HCT116 (cell line): ENCODE measurements at regions not wholly inside any gene's neighbourhood (a gene's known extent, or its start where the extent isn't known, plus 50 kb on each side); places are given as distances from the start of the nearest gene placed in this dataset.

Source experiments
- ATAC-seq: fragments of 200-7000 bp; cut with Tn5 transposase; 2 replicates; pipeline ENCODE4 v1.9.1; 2020; ENCODE audit warnings: mild to moderate bottlenecking, moderate library complexity
- BruUV-seq: library from RNA; stranded (reverse); fragments of 400-500 nt; replicated peaks from 2 replicates; lab custom pipeline; 2021; lab: Mats Ljungman, UMichigan
- CTCF ChIA-PET: fragments of 300-600 bp; sonication (Branson Sonifier 250); formaldehyde crosslinking; loops from one replicate; lab custom pipeline; 2021; ENCODE audit warnings: antibody characterized with exemption; lab: Charles Lee
- POLR2A ChIA-PET: fragments of 300-600, 350-600 bp; sonication (Branson Sonifier 250); formaldehyde crosslinking; loops from one replicate; lab custom pipeline; 2021; ENCODE audit warnings: antibody characterized with exemption; lab: Charles Lee
- RAD21 ChIA-PET, 2 experiments: fragments of 300-600 bp; sonication (Branson Sonifier 250); formaldehyde crosslinking; loops; one replicate each; lab custom pipeline; 2023; ENCODE audit warnings: low total read pairs in 2 of 2; ENCODE audit not compliant: uncharacterized antibody in 2 of 2, unreplicated experiment in 2 of 2, low non-redundant PET in 1 of 2; lab: Charles Lee
- DNase-seq: peaks from one replicate; pipeline ENCODE4 v3.0.0-alpha.2; 2010; ENCODE audit warnings: low read depth, low spot score
- H2AFZ ChIP-seq: fragments of 200-600 bp; shearing (Covaris generic), sonication (generic); 2 replicates; pipeline ENCODE4 v1.6.1; 2017; ENCODE audit warnings: low read depth, mixed run types, mixed read lengths, antibody characterized with exemption, low read length; ENCODE audit not compliant: poor library complexity, severe bottlenecking
- H3K27ac ChIP-seq: 2 replicates; pipeline ENCODE4 v1.5.1; 2012; ENCODE audit warnings: low read depth, low read length
- H3K27me3 ChIP-seq: fragments of 200-600 bp; sonication (generic); 2 replicates; pipeline ENCODE4 v1.6.1; 2016; ENCODE audit warnings: mixed run types, low read length, mixed read lengths; ENCODE audit not compliant: insufficient read depth
- H3K36me3 ChIP-seq, 2 experiments: fragments of 200-500 bp in 1 of 2; fragments of 200-600 bp in 1 of 2; sonication (Bioruptor generic) in 1 of 2; sonication (generic) in 1 of 2; 2 replicates each; pipeline versions ENCODE4 v1.5.1 to v1.6.1; 2014 to 2016; ENCODE audit warnings: low read length in 2 of 2, inconsistent platforms in 1 of 2, mixed read lengths in 1 of 2, mixed run types in 1 of 2; ENCODE audit not compliant: insufficient read depth in 2 of 2, control insufficient read depth in 1 of 2
- H3K4me1 ChIP-seq, 2 experiments: fragments of 200-600 bp in 1 of 2; sonication (generic) in 1 of 2; 2 replicates each; pipeline versions ENCODE4 v1.5.1 to v1.6.1; 2012 to 2017; ENCODE audit warnings: low read length in 2 of 2, inconsistent platforms in 1 of 2, mild to moderate bottlenecking in 1 of 2, mixed read lengths in 1 of 2, mixed run types in 1 of 2, moderate library complexity in 1 of 2; ENCODE audit not compliant: insufficient read depth in 2 of 2, control insufficient read depth in 1 of 2
- H3K4me2 ChIP-seq: fragments of 200-600 bp; sonication (generic); 2 replicates; pipeline ENCODE4 v1.6.1; 2017; ENCODE audit warnings: mixed run types, low read length, mixed read lengths
- H3K4me3 ChIP-seq, 2 experiments: fragments of 200-600 bp in 1 of 2; sonication (generic) in 1 of 2; replicated peaks in 1 of 2; 2 replicates each; pipeline ENCODE4 v1.5.1; 2011 to 2016; ENCODE audit warnings: low read length in 2 of 2, control low read depth in 1 of 2, low read depth in 1 of 2, mild to moderate bottlenecking in 1 of 2, mixed read lengths in 1 of 2, mixed run types in 1 of 2
- H3K79me2 ChIP-seq: fragments of 200-600 bp; sonication (generic); 2 replicates; pipeline ENCODE4 v1.6.1; 2017; ENCODE audit warnings: mild to moderate bottlenecking, mixed run types, low read length, moderate library complexity, mixed read lengths; ENCODE audit not compliant: insufficient read depth
- H3K9ac ChIP-seq: fragments of 200-600 bp; sonication (generic); 2 replicates; pipeline ENCODE4 v1.6.1; 2016; ENCODE audit warnings: low read length, mixed read lengths
- H3K9me2 ChIP-seq: fragments of 200-600 bp; sonication (generic), shearing (Covaris generic); 2 replicates; pipeline ENCODE4 v1.6.1; 2017; ENCODE audit warnings: mixed run types, mild to moderate bottlenecking, moderate library complexity; ENCODE audit not compliant: insufficient read depth
- H3K9me3 ChIP-seq, 2 experiments: fragments of 200-500 bp in 1 of 2; fragments of 200-600 bp in 1 of 2; sonication (Bioruptor generic) in 1 of 2; sonication (generic) in 1 of 2; 2 replicates each; pipeline ENCODE4 v1.6.1; 2014 to 2017; ENCODE audit warnings: low read length in 2 of 2, mixed read lengths in 2 of 2, inconsistent platforms in 1 of 2, low read depth in 1 of 2, mild to moderate bottlenecking in 1 of 2, mixed run types in 1 of 2, moderate library complexity in 1 of 2; ENCODE audit not compliant: control insufficient read depth in 1 of 2, insufficient read depth in 1 of 2
- H4K20me1 ChIP-seq: fragments of 200-600 bp; sonication (generic), shearing (Covaris generic); 2 replicates; pipeline ENCODE4 v1.6.1; 2017; ENCODE audit warnings: mixed run types, mild to moderate bottlenecking, moderate library complexity; ENCODE audit not compliant: insufficient read depth
- ATF3 ChIP-seq: IDR thresholded peaks from 2 replicates; pipeline ENCODE4 v1.6.1; 2012
- CEBPB ChIP-seq: IDR thresholded peaks from 2 replicates; pipeline ENCODE4 v1.6.1; 2012; ENCODE audit warnings: low read depth
- CTCF ChIP-seq, 3 experiments: fragments of 200-600 bp in 1 of 3; sonication (generic) in 1 of 3; IDR thresholded peaks in 2 of 3; conservative IDR thresholded peaks in 1 of 3; 2 replicates each; pipeline ENCODE4 v1.5.1; 2012 to 2017; ENCODE audit warnings: low read depth in 2 of 3, low read length in 2 of 3, antibody characterized with exemption in 1 of 3, borderline replicate concordance in 1 of 3, control low read depth in 1 of 3, mild to moderate bottlenecking in 1 of 3, mixed read lengths in 1 of 3, mixed run types in 1 of 3, moderate library complexity in 1 of 3; ENCODE audit not compliant: insufficient read depth in 1 of 3
- EGR1 ChIP-seq: IDR thresholded peaks from 2 replicates; pipeline ENCODE4 v1.6.1; 2012; ENCODE audit warnings: low read depth
- EZH2phosphoT487 ChIP-seq: fragments of 200-600 bp; IDR thresholded peaks from 2 replicates; pipeline ENCODE4 v1.6.1; 2018; ENCODE audit warnings: antibody characterized with exemption, borderline replicate concordance
- FOSL1 ChIP-seq: IDR thresholded peaks from 2 replicates; pipeline ENCODE4 v1.6.1; 2012; ENCODE audit warnings: low read depth
- MAX ChIP-seq: IDR thresholded peaks from 2 replicates; pipeline ENCODE4 v1.6.1; 2012
- POLR2A ChIP-seq: IDR thresholded peaks from 2 replicates; pipeline ENCODE4 v1.7.0; 2011; ENCODE audit warnings: borderline replicate concordance; ENCODE audit not compliant: insufficient read depth, insufficient read length; ENCODE audit errors: extremely low read depth
- POLR2AphosphoS5 ChIP-seq: IDR thresholded peaks from 2 replicates; pipeline ENCODE4 v1.6.1; 2011; ENCODE audit warnings: mild to moderate bottlenecking, low read depth, low read length, moderate library complexity
- REST ChIP-seq: IDR thresholded peaks from 2 replicates; pipeline ENCODE4 v1.6.1; 2012; ENCODE audit warnings: low read depth
- SIN3A ChIP-seq: IDR thresholded peaks from 2 replicates; pipeline ENCODE4 v1.6.1; 2012; ENCODE audit warnings: low read depth
- SP1 ChIP-seq: IDR thresholded peaks from 2 replicates; pipeline ENCODE4 v1.6.1; 2012; ENCODE audit warnings: low read depth
- SRF ChIP-seq: IDR thresholded peaks from 2 replicates; pipeline ENCODE4 v1.6.1; 2012; ENCODE audit warnings: low read depth
- TCF7L2 ChIP-seq: IDR thresholded peaks from 2 replicates; pipeline ENCODE4 v1.7.0; 2011; ENCODE audit warnings: borderline replicate concordance, inconsistent platforms; ENCODE audit not compliant: insufficient read depth, insufficient read length; ENCODE audit errors: extremely low read depth
- YY1 ChIP-seq: IDR thresholded peaks from 2 replicates; pipeline ENCODE4 v1.6.1; 2011; ENCODE audit warnings: low read length, low read depth, moderate library complexity, mild to moderate bottlenecking; ENCODE audit not compliant: insufficient replicate concordance; ENCODE audit errors: extremely low read depth
- ZBTB33 ChIP-seq: IDR thresholded peaks from 2 replicates; pipeline ENCODE4 v1.6.1; 2011; ENCODE audit warnings: mild to moderate bottlenecking, low read length, moderate library complexity; ENCODE audit not compliant: insufficient replicate concordance; ENCODE audit errors: extremely low read depth
- ZFX ChIP-seq: fragments of 450-650 bp; IDR thresholded peaks from 2 replicates; pipeline ENCODE4 v1.6.1; 2017
- ZNF274 ChIP-seq: fragments of 200-500 bp; sonication (Bioruptor generic); IDR thresholded peaks from 2 replicates; pipeline ENCODE4 v1.6.1; 2014; ENCODE audit warnings: mild to moderate bottlenecking, low read depth, low read length, inconsistent platforms
- intact Hi-C: fragments of 100-400 bp; cut with micrococcal nuclease; formaldehyde crosslinking; loops from 2 replicates; pipeline ENCODE4 v1.10.0; 2022

GRCh38 chr7:36084485-36085091 is 68.5 kb upstream of the EEPD1 start (continued):
- TF ChIP-seq MAX (peak; percentile 99), CTCF (IDR thresholded peaks at IDR 0.05 in 2 of 3, conservative IDR thresholded peaks at IDR 0.05 in 1 of 3; ENCODE audit: borderline replicate concordance in 1 of 3, insufficient read depth in 1 of 3, low read depth in 2 of 3, low read length in 2 of 3) (peak; percentile 42 to 55 (median 53); a peak in 5 of 6 replicates), ZFX (0 out of 2 replicates have a peak, but pooled peaks have one; percentile 9)

GRCh38 chr7:36085096-36085495 is 68.0 kb upstream of the EEPD1 start:
- Histone ChIP-seq H3K9me3 (no peaks in the 10 kb centered on the region), H3K9me2 (no peaks in the 10 kb centered on the region), H3K27ac (no peak overlapping the region), H3K79me2 (no peaks in the 10 kb centered on the region), H3K9ac (no peak overlapping the region), H2AFZ (peak overlapping the region; percentile 74), H3K27me3 (no peaks in the 10 kb centered on the region), H3K36me3 (no peaks in the 10 kb centered on the region), H3K4me3 (no peak overlapping the region), H4K20me1 (no peaks in the 10 kb centered on the region), H3K4me1 (peaks cover 0 to 10% of the 10 kb centered on the region in 2 experiments; a peak in 2 of 4 replicates), H3K4me2 (no peak overlapping the region)
- intact Hi-C loops, result no loop called here
- CTCF ChIA-PET, result no interaction called here
- DNase-seq (no peak), ATAC-seq (no peak)
- POLR2A ChIA-PET, result no interaction called here
- no TSS peak for BruUV-seq
- RAD21 ChIA-PET, result no interaction called here
- TF ChIP-seq ZFX (no peak), ZBTB33 (no peak), SRF (no peak), POLR2AphosphoS5 (no peak), YY1 (no peak), REST (no peak), FOSL1 (no peak), ZNF274 (no peak), EGR1 (no peak), CEBPB (no peak), TCF7L2 (no peak), POLR2A (no peak), SIN3A (no peak), SP1 (no peak), ATF3 (no peak), EZH2phosphoT487 (no peak)
